Thoracic aorta (tissue), 2 donors: ENCODE measurements at regions not wholly inside any gene's neighbourhood (a gene's known extent, or its start where the extent isn't known, plus 50 kb on each side); places are given as distances from the start of the nearest gene placed in this dataset.

ENCODE experiments used
- ATAC-seq: fragments of 150-250 bp; one replicate; pipeline ENCODE4 v1.8.0; 2017; ENCODE audit warnings: low read depth; ENCODE audit not compliant: insufficient number of reproducible peaks, low FRiP score
- DNase-seq: peaks from one replicate; pipeline ENCODE4 v3.0.0-alpha.2; 2020; ENCODE audit warnings: low spot score
- H3K27ac ChIP-seq, 2 donors: fragments of 200-600 bp; sonication (generic); 1 replicate in 1 of 2; 2 replicates in 1 of 2; pipeline ENCODE4 v1.5.1; 2016; ENCODE audit warnings: mild to moderate bottlenecking in 2 of 2, moderate library complexity in 2 of 2
- H3K27me3 ChIP-seq: fragments of 200-600 bp; sonication (generic); replicated peaks from 2 replicates; pipeline ENCODE4 v1.6.0; 2016; ENCODE audit warnings: mild to moderate bottlenecking; ENCODE audit not compliant: insufficient read depth
- H3K36me3 ChIP-seq: fragments of 200-600 bp; sonication (generic); one replicate; pipeline ENCODE4 v1.5.1; 2016
- H3K4me1 ChIP-seq, 2 donors: fragments of 200-600 bp; sonication (generic); 1 replicate in 1 of 2; 2 replicates in 1 of 2; pipeline versions ENCODE4 v1.5.1 to v1.6.0; 2016; ENCODE audit warnings: low read depth in 2 of 2, mild to moderate bottlenecking in 1 of 2; ENCODE audit not compliant: control insufficient read depth in 1 of 2
- H3K4me3 ChIP-seq: fragments of 200-600 bp; sonication (generic); 2 replicates; pipeline ENCODE4 v1.5.1; 2016; ENCODE audit warnings: mild to moderate bottlenecking
- H3K9me3 ChIP-seq: fragments of 200-600 bp; sonication (generic); 2 replicates; pipeline ENCODE4 v1.5.1; 2016
- TF ChIP-seq, protein P1 (sequence below): fragments of 200-600 bp; sonication (generic); IDR thresholded peaks from one replicate; pipeline ENCODE4 v1.5.1; 2019; ENCODE audit warnings: antibody characterized with exemption

DNA sequence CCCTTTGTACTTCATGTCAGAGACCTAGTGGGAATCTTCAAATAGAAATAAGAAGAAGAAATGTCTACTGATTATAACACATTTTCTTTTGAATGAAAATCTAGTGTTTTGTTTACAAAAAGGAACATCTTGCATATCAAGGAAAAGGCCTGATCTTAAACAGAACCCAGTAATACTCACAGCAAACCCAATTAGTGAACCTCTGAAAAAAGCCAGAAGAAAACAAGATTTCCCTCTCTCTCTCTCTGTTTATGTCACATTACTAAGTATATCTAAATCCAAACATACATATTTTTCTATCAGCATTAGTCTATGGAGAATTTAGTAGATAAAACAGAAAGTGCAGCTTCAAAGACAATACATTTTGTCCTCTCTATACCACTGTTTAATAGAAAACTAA is 457.9 kb downstream of the NR2F1-AS1 start:
- Histone ChIP-seq H3K4me1 (peaks cover 3 to 13% of the 10 kb centered on the region in 2 donors), H3K36me3 (no peaks in the 10 kb centered on the region), H3K4me3 (no peak overlapping the region), H3K9me3 (no peaks in the 10 kb centered on the region), H3K27ac (no peak overlapping the region), H3K27me3 (no peaks in the 10 kb centered on the region)
- DNase-seq (no peak), ATAC-seq (no peak)
- TF ChIP-seq, protein P1, sequence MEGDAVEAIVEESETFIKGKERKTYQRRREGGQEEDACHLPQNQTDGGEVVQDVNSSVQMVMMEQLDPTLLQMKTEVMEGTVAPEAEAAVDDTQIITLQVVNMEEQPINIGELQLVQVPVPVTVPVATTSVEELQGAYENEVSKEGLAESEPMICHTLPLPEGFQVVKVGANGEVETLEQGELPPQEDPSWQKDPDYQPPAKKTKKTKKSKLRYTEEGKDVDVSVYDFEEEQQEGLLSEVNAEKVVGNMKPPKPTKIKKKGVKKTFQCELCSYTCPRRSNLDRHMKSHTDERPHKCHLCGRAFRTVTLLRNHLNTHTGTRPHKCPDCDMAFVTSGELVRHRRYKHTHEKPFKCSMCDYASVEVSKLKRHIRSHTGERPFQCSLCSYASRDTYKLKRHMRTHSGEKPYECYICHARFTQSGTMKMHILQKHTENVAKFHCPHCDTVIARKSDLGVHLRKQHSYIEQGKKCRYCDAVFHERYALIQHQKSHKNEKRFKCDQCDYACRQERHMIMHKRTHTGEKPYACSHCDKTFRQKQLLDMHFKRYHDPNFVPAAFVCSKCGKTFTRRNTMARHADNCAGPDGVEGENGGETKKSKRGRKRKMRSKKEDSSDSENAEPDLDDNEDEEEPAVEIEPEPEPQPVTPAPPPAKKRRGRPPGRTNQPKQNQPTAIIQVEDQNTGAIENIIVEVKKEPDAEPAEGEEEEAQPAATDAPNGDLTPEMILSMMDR = no peak

DNA sequence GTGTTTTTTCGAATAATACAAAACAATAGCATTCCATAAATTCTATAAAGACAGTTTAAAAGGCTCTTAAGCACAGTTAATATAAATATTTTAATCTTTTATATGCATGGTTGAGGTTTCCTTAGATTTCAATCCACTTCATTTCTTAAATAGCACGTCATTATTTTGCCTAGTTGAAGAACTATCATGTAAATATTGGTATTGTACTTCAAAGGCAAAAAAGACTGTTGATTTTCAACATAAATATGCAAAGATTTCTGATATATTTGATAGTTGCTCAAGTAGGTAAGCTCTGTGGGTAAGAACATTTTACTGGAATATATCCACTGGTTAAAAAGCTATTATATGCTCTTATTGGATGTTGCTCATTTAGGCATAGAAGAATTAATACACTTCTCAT is 458.6 kb downstream of the NR2F1-AS1 start:
- Histone ChIP-seq H3K9me3 (no peaks in the 10 kb centered on the region), H3K4me3 (no peak overlapping the region), H3K27ac (no peak overlapping the region), H3K27me3 (no peaks in the 10 kb centered on the region), H3K4me1 (peaks cover 3 to 10% of the 10 kb centered on the region in 2 donors), H3K36me3 (no peaks in the 10 kb centered on the region)
- TF ChIP-seq, protein P1 = no peak
- DNase-seq (no peak), ATAC-seq (no peak)

- no peak overlapping the region for H3K27ac ChIP-seq
- ATAC-seq = no peak
These were observed 460.2 kb downstream of the NR2F1-AS1 start for GRCh38 chr5:93120771-93121170.

DNA sequence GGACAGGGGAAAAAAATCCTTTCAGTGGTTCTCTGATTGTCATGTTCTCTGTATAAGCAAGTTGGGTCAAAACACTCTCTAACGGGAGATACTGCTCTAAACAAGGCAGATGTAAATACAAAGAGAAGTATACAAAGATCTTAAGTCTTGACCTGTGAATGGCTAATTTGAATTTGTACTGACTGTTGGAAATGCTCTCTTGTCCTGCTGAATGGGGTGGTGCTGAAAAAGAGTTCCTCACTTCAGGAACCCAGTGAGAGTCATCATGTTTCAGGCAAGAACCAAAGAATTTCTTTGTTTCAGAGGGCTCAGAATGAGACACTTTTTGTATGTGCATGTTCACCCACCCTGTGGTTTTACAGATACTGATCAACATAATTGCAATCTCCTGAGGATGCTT is 461.0 kb downstream of the NR2F1-AS1 start:
- no peaks in the 10 kb centered on the region for H3K9me3 ChIP-seq
- H3K27ac ChIP-seq = no peak overlapping the region
- DNase-seq = no peak
- no peak overlapping the region for H3K4me3 ChIP-seq
- H3K27me3 ChIP-seq = no peaks in the 10 kb centered on the region
- no peaks in the 10 kb centered on the region for H3K4me1 ChIP-seq
- TF ChIP-seq, protein P1 = no peak
- H3K36me3 ChIP-seq = no peaks in the 10 kb centered on the region
- no peak for ATAC-seq

More at GRCh38 chr5:93120771-93121170, 460.2 kb downstream of the NR2F1-AS1 start:
- H3K27me3 ChIP-seq = no peaks in the 10 kb centered on the region
- no peaks in the 10 kb centered on the region for H3K9me3 ChIP-seq
- no peaks in the 10 kb centered on the region for H3K4me1 ChIP-seq
- no peak overlapping the region for H3K4me3 ChIP-seq
- no peak for DNase-seq
- no peaks in the 10 kb centered on the region for H3K36me3 ChIP-seq
- TF ChIP-seq, protein P1 = no peak

DNA sequence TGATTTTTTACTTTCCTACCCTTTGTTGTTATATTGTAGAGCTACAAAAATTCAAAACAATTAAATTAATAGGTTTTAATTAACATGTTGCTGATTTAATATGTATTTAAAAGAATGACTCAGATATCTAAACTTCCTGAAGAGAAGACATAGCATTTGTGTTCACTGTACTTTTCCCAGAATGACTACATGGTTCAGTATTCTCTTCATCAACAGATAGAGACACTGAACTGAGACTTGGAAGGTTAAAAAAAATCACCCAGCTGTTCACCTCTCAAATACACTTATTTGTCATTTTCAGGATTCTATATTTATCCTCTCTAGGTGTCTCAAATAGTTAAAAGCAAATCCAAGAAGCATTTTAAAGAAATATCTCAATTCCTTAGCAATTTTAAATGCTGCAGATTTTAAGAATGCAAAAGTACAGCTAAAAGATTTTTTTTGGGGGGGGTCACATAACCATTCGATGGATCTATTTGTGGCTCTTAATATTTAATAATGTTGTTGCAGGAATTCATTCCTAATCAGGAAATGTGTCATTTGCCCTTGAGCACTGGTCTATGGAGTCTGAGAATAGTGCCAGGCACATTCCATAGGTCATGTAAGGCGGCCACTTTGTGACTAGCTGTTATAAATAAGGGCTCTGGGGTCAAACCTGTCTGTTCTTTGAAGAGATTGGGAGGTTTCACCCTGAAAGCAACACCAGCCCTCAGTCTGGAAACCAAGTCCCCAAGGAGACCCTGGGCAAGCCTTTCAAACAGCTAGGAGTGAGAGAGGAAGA is 463.1 kb downstream of the NR2F1-AS1 start:
- Histone ChIP-seq H3K36me3 (no peaks in the 10 kb centered on the region), H3K9me3 (no peaks in the 10 kb centered on the region), H3K27me3 (no peaks in the 10 kb centered on the region), H3K4me1 (no peaks in the 10 kb centered on the region), H3K4me3 (no peak overlapping the region), H3K27ac (no peak overlapping the region)
- TF ChIP-seq, protein P1 = no peak
- DNase-seq (no peak), ATAC-seq (no peak)
